GM12873 (cell line): ENCODE measurements at regions not wholly inside any gene's neighbourhood (a gene's known extent, or its start where the extent isn't known, plus 50 kb on each side); places are given as distances from the start of the nearest gene placed in this dataset.

Source experiments
- TF ChIP-seq, protein P1 (sequence below): IDR thresholded peaks from 2 replicates; pipeline ENCODE4 v1.5.1; 2012; ENCODE audit warnings: low read depth, mild to moderate bottlenecking, moderate library complexity, low read length, control low read depth; ENCODE audit not compliant: insufficient read depth; ENCODE audit errors: missing control alignments

DNA sequence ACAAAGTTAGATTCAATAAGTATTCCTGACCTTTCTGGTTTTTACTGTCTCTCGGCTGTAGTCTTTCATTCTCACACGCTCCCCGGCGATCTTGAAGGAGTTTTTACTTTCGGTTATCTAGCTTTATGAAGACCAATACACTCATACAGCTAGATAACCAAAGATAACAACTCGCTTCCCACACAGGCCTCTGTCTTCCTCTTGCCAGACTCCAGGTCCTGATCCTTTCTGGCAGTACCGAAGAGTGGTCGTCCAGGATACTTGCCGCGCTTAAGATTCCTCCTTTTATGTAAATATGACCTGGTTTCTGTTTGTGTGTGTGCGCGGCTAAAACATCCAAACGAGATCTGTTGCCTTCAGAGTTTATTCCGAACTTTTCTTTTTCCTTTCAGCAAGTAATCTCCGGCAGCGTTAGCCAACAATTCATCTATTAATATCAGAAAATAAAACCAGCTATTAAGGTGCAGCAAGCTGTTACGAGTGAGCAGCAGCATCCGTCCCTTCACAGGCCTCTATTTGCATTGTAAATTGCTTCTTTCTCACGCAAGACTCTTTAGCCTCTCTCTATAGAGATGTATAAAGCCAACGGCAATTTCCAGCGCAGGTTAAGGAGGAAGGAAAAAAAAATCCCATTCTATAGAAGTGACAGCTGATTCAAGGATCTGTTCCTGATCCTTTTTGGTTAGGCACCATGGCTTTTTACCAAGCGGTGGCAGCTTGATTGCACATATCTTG is 216.1 kb downstream of the MEF2C start:
- TF ChIP-seq, protein P1, sequence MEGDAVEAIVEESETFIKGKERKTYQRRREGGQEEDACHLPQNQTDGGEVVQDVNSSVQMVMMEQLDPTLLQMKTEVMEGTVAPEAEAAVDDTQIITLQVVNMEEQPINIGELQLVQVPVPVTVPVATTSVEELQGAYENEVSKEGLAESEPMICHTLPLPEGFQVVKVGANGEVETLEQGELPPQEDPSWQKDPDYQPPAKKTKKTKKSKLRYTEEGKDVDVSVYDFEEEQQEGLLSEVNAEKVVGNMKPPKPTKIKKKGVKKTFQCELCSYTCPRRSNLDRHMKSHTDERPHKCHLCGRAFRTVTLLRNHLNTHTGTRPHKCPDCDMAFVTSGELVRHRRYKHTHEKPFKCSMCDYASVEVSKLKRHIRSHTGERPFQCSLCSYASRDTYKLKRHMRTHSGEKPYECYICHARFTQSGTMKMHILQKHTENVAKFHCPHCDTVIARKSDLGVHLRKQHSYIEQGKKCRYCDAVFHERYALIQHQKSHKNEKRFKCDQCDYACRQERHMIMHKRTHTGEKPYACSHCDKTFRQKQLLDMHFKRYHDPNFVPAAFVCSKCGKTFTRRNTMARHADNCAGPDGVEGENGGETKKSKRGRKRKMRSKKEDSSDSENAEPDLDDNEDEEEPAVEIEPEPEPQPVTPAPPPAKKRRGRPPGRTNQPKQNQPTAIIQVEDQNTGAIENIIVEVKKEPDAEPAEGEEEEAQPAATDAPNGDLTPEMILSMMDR, result no peak

DNA sequence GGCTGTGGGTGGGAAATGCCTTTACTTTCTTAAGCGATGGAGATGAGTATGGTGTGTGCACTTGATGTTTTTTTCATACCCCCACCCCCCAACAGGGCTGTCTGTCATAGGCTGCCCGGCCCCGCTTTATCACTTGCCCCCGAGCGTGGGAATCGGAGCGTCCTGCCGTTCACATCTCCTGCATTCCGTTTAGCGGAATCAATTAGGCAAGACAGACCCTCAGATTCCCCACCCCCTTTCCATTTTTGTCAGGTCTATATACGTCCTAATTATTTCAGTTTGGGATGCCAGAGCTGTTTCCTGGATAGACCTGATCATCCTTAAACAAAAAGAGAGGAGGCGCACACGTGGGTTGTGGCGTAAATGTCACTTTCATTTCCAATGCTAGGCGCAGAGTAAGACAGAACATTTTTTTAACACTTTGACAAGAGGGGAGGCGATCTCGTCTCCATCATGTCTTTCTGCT is 217.2 kb downstream of the MEF2C start:
- TF ChIP-seq, protein P1, result no peak

GRCh38 chr5:88664645-88665044 is 218.3 kb downstream of the MEF2C start:
- TF ChIP-seq, protein P1, result no peak

GRCh38 chr5:88663793-88664216 is 219.2 kb downstream of the MEF2C start:
- TF ChIP-seq, protein P1, result no peak

DNA sequence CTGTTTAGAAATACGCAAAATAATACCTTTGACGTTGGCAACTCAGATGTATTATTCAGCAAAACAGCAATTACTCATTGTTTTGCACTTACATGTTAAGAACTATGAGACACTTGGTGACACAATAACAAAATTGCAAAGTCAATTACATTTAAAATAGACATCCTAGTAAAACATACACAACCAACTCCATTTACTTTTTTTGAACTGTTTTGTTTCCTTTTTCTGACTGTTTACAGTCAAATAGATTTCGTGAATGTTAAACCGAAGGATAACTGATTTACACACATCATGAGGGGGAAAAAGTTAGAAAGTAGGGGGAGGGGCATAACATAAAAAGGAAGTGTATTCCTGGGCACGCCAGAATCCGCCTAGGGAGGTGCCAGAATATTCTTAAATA is 220.1 kb downstream of the MEF2C start:
- TF ChIP-seq, protein P1, result no peak

DNA sequence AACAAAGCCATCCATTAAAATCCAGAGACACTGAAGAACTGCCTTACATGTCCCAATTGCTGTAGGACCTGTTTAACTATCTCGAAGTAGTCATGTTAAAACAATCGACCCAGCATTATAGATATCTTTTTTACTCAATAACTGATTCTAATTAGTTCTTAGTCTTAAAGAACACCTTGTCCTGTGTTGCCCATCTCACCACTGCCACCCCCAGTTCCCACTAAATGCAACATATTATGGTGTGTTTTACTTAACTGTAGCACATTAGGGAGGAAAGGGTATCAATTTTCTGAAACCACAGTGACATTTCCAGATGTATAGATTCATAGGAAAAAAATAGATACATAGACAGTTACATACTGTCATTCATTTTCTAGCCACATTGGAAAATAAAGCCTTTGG is 221.2 kb downstream of the MEF2C start:
- TF ChIP-seq, protein P1, result no peak

GRCh38 chr5:88660947-88661805 is 221.8 kb downstream of the MEF2C start:
- TF ChIP-seq, protein P1, result no peak
